ENCODE measurements at regions not wholly inside any gene's neighbourhood (a gene's known extent, or its start where the extent isn't known, plus 50 kb on each side); places are given as distances from the start of the nearest gene placed in this dataset.
"Not testable (repeated sequence)": the region's sequence is repeated elsewhere in the genome, so short reads cannot be mapped to it uniquely, and the experiment has no call there.

DNA sequence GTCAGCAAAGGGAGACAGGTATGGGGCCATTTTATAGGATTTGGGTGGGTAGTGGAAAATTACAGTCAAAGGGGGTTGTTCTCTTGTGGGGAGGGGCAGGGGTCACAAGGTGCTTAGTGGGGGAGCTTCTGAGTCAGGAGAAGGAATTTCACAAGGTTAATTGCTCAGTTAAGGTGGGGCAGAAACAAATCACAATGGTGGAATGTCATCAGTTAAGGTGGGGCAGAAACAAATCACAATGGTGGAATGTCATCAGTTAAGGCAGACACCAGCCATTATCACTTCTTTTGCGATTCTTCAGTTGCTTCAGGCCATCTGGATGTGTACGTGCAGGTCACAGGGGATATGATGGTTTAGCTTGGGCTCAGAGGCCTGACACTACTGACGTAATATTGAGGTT lies 1077.6 kb downstream of the DNAJB9 start:
- not testable (repeated sequence) for DNase-seq

DNA sequence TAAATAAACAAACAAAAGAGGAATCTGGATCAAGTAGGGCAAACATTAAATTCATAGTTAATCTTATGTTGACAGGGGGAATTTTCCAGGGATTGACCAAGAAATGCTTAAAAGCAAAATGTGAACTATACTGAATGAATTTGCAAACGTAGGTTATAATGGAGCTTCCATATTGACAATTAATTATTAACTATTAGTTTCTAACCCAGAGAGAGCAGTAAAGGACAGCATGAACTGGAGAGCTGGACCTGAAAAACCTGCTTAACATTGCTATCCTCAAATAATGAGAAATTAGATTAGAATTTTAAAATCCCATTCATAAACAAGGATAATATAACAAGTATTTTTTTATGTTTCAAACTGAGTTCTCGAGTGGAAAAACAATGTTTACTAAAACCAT lies 1089.6 kb downstream of the DNAJB9 start:
- DNase-seq, result no peak

DNA sequence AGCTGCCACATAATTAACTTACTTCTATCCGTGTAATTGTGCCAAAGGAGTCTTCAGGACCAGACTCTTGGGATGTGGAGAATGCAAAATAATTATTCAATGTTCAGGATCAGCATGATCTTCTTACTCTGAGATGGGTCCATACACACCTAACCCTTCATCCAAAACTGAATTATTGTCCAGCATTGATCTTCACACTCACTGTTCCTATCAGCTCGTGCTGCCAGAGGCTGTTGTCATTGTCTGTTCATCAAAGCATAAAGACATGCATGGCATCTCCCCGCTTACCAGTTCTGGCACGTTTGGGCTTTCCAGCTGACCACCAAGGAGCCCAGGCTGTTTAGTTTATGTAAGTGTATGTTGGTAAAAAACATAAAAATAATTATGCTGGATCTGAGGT lies 1090.7 kb downstream of the DNAJB9 start:
- DNase-seq, result peak in 1 of 2 experiments; percentile 41

DNA sequence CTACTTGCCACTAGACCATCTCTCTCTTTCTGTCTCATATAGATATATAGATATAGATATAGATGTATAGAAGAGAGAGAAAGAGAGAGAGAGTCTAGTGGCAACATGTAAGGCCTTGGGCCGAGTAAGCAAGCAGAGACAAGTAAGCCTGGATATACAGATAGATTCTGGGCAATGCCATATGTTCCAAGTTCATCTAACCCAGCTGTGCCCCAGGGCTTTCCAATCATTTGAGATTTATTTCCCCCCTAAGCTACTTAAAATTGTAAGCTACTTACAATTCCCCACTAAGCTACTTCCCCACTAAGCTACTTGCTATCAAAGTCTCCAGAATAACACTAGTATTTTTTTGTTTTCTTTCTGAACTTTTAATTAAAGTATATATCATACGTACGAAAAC lies 1094.1 kb downstream of the DNAJB9 start:
- no peak for DNase-seq

DNA sequence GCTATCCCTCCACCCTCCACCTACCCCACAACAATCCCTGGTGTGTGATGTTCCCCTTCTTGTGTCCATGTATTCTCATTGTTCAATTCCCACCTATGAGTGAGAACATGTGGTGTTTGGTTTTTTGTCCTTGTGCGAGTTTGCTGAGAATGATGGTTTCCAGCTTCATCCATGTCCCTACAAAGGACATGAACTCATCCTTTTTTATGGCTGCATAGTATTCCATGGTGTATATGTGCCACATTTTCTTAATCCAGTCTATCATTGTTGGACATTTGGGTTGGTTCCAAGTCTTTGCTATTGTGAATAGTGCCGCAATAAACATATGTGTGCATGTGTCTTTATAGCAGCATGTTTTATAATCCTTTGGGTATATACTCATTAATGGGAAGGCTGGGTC lies 1117.6 kb downstream of the DNAJB9 start:
- not testable (repeated sequence) for DNase-seq

DNA sequence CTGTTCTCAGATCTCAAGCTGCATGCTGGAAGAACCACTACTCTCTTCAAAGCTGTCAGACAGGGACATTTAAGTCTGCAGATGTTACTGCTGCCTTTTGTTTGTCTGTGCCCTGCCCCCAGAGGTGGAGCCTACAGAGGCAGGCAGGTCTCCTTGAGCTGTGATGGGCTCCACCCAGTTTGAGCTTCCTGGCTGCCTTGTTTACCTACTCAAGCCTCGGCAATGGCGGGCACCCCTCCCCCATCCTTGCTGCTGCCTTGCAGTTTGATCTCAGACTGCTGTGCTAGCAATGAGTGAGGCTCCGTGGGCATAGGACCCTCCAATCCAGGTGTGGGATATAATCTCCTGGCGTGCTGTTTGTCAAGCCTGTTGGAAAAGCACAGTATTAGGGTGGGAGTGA lies 1122.9 kb downstream of the DNAJB9 start:
- DNase-seq, result not testable (repeated sequence)

DNA sequence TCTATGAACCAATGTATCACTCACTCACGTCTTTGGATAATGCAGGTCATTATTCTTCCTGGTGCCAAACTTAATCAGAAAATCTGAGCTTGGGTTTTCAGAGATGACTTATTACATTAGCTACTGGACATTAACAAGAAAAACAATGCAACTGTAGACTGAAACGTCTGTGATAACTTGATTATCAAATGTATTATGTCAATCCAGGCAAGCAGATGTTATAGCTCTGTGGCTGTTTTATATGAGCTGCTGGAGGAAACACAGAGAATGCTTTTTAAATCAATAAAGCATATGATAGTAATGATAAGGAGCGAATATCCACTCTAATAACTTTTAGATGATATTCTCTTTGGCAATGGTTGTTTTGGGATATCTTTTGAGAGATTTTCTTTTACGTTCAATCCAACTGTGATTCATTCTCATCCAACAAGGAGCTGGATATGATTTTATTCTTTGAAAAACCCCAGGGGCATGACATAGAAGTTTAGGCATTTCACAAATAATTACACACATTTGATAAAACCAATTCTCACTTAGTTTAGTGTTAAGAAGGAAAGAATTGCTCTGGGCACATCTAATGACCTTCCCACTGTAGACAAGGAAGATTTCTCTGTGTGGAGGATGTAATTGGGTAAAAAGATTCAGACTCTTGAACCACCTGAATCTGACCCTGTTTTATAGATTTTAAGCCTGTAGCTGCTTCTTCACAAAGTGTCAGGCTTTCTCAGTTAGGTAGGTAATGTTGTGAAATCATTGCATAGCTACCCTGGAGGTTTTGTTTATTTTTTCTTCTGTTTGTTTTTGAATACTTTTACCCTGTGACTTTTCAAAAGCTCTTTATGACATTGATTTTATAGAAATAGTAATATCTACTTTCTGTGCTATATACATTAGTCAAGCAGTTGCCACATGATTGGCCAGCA lies 1124.7 kb downstream of the DNAJB9 start:
- no peak for DNase-seq

DNA sequence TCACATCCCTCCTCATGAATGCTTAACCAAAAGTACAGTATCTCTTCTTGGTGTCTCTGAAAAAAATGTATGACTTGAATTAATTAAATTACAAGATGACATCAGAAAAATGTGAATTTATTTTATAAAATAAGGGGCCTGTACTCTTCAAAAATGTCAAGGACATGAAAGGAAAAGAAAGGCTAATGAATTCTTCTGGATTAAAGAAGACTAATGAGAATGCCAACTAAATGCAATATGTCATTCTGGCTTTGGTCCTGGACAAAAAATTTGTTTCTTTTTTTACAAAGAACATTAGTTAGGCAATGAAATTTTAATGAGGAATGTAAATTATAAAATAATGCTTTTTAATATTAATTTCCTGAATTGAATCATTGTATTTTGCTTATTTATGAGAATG lies 1125.7 kb downstream of the DNAJB9 start:
- no peak for DNase-seq

DNA sequence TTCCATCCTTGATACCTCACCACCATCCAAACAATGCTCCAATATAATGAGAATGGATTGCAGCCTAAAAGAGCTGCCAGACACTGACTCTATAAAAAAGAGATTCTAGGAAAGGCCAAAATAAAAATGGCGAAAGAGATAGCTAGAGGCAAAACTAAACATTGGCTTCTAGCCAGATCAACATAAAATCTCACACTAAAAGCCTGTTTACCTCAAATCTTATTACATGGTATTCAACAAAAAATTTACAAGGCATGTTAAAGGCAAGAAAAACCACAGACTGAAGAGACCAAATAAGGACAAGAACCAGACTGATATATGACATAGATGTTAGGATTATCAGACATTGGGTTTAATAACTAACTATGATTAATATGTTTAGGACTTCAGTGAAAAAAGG lies 1127.0 kb downstream of the DNAJB9 start:
- DNase-seq, result no peak

DNA sequence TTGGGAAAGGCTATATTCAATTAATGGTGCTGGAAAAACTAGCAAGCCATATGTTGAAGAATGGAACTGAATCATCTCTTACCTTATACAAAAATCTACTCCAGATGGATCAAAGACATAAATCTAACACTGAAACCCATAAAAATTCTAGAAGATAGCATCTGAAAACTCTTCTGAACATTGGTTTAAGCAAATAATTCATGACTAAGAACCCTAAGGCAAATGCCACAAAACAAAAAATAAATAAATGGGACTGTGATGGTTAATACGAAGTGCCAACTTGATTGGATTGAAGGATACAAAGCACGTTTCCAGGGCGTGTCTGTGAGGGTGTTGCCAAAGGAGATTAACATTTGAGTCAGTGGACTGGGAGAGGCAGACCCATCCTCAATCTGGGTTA lies 1130.0 kb downstream of the DNAJB9 start:
- no peak for DNase-seq

DNA sequence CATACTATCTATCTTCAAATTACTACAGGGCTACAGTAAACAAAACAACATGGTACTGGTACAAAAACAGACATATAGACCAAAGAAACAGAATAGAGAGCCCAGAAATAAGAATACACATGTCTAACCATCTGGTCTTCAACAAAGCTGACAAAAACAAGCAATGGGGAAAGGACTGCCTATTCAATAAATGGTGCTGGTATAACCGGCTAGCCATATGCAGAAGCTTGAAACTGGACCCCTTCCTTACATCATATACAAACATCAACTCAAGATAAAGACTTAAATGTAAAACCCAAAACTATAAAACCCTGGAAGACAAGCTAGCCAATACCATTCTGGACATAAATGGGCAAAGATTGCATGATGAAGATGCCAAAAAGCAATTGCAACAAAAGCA lies 1143.7 kb downstream of the DNAJB9 start:
- DNase-seq, result no peak

DNA sequence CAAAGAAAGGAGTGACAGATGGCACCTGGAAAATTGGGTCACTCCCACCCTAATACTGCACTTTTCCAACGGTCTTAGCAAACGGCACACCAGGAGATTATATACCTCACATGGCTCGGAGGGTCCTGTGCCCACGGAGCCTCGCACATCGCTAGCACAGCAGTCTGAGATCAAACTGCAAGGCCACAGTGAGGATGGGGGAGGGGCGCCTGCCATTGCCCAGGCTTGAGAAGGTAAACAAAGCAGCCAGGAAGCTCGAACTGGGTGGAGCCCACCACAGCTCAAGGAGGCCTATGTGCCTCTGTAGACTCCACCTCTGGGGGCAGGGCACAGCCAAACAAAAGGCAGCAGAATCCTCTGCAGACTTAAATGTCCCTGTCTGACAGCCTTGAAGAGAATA lies 1149.7 kb downstream of the DNAJB9 start:
- not testable (repeated sequence) for DNase-seq

DNA sequence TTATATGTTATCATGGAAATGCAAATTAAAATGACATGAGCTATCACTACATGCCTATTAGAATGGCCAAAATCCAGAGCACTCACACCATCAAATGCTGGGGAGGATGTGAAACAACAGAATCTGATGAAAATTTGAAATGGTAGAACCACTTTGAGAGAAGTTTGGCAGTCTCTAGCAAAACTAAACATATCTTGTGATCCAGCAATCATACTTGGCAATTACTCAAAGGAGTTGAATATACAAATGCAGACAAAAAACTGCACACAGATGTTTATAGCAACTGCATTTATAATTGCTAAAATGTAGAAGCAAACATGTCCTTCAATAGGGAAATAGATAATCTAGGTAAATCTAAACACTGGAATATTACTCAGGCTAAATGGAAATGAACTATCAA lies 1164.9 kb downstream of the DNAJB9 start:
- no peak for DNase-seq

DNA sequence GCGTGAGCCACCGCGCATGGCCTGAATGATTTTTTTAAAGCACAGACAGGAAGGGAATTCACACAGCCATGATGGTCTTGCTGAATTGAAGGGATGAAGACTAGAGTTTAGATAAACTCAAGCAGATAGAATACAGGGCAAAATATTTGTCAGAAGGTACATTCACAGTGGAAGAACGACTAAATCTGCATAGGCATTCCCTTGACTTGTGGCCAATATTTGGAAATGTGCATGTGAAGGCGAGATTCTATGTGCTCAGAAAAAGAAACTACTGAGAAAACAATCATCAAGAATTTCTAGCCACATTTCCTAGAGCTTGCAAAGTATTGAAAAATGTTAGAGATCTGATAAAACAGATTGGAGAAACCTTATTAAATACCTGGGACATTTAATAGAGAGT lies 1166.2 kb downstream of the DNAJB9 start:
- DNase-seq, result no peak

DNA sequence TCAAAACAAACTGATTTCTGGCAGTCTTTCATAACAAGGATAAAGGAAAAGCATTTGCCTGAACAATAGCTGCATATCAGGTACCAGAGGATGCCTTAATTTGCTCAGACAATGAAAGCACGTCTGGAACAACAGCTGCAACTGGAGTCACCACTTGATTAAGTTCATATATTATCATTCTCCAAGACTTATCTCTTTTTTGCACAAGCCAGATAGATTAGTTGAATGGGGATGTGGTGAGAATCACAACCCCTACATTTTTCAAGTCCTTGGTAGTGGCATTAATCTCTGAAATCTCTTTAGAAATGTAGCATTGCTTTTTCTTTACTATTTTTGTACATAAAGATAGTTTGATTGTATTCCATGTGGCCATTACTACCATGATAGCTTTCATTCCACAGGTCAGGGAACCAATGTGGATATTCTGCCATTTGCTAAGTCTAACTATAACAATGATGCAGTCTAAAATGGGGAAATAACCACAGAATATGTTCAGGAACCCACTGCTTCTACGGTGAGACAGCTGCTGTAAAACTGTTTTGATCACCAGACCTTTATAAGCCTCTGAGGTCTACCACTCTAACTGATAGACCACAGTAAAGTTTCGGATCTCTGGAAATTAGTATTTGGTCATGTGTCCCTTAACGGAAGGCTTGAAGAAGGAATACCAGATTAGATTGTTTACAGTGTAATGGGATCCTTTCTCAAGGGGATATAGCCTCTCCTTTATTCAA lies 1176.2 kb downstream of the DNAJB9 start:
- DNase-seq, result no peak

DNA sequence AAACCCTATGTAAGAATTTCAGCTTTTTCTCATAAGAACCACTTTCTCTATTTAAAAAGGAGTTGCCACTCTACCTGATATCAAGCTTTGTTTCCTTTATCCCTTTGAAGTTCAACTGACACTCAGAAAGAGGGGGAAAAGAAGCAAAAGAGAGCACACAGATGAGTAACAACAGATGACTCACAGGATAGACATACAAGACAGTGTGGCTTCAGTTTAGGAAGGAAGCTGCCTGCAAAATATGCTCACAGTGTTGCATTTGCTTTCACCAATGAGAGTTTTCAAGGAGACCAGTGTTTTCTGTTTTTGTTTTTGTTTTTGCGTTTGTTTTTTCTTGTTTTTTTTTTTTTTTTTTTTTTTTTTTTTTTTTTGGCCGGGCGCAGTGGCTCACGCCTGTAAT lies 1181.6 kb downstream of the DNAJB9 start:
- DNase-seq, result no peak

DNA sequence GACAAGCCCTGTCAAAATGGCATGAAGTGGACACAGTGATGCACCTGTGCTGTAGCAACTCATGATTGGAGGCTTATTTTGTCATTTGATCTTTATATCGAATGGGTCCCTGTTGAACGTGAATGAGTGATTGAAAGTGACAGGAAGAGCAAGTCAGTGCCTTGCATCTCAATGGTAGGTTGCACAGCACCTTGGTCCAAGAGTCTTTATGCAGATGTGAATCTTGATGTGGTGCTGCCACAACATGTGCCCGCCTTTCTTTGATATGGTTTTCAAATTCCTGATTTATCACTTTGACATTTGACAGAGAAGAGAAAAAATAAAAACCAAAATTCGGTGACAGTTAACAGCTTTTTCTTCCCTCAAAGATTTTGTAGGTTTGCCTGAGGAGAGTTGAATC lies 1182.4 kb downstream of the DNAJB9 start:
- no peak for DNase-seq

DNA sequence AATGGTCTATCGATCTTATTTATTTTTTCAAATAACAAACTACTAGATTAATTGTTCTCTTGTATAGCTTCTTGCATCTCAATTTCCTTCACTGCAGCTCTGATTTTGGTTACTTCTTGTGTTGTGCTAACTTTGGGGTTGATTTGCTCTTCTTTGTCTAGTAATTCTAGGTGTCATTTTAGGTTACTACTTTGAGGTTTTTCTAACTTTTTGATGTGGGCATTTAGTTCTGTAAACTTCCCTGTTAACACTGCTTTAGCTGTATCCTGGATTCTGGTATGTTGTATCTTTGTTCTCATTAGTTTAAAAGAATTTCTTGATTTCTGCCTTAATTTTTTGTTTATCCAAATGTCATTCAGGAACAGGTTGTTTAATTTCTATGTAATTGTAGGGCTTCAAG lies 1188.0 kb downstream of the DNAJB9 start:
- no peak for DNase-seq

DNA sequence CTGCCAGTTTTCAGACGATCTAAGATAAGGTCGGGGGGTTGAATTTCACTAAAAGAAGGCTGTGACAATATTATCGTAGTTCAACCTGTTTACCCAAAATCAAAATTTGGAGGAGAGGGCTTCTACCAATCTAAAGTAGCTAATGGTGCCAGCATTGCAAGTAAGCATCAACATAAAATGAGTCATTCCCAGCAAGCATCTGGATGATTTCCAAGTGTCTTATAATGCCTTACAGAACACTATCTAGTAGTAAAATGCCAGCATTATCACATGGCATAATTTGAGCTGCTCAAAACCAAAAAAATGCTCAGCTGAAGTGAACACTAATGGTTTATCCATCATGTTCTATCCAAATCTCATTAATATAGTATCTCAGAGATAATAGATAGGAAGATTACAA lies 1193.9 kb downstream of the DNAJB9 start:
- peak; percentile 34 to 69 for DNase-seq

DNA sequence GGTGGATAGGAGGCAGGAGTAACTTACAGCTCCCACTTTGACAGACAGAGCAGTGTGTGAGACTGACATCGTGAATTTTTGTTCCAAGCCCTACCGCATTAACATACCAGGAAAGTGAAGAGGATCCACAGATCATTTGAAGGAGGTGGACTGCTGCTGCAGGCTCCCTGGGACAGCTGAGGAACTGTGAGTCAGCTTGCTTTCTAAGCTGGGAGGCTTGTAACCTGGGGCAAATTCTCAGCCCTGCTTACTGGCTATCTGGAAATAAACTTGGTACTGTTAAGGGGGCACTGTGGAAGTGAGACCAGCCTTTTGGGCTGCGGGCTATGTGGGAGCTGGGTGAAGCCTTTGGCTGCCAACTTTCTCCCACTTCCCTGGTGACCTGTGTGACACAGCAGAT lies 1202.5 kb downstream of the DNAJB9 start:
- no peak for DNase-seq

DNA sequence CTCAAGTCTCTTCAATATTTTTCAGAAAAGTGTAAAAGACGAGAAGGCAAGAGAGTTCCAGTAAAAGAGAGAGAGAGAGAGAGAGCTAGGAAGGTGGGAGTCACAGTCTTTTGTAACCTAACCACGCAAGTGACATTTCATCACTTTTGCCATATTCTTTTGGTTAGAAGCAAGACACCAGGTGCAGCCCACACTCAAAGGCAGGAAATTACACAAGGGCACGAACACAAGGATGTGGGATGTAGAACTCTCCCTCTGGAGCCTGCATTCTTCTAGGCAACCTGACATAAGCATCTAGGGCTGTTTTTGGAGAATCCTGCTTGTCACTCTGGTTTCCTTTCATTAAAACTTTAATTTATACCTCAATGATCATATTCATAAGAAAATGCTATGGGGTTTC lies 1213.1 kb downstream of the DNAJB9 start:
- DNase-seq, result no peak

DNA sequence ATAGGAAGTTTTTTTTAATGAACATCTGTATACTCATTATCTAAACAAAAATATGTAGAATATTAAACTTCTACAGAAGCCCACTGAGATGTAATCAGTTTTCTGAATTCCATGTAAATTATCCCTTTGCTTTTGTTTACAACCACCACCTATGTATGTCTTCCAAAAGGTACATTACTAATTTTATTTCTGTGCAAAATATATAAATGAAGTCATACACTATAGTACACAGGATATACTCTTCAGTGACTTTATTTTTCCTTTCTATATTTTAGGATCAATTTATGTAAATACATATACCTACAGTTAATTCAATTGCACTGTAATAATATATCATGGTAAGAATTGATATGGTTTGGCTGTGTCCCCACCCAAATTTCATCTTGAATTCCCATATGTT lies 1236.9 kb downstream of the DNAJB9 start:
- no peak for DNase-seq

DNA sequence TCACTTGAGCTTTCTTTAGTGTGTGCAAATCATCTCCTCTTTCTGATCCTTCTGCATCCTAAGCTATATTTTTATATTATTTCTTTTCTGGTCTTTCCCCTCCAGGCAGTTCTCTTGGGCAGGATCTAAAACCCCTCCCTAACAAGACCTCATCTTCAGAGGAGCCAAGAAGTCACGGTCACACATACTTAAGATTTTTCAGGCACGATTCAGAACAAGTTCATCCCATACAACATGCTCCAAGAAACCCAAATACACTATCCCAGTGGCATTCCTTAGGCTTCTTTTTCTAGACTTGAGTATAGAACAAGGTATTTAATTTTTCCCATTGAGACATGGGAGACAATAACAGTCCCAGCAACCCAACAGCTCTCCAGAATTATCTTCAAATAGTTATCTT lies 1251.5 kb downstream of the DNAJB9 start:
- DNase-seq, result no peak

DNA sequence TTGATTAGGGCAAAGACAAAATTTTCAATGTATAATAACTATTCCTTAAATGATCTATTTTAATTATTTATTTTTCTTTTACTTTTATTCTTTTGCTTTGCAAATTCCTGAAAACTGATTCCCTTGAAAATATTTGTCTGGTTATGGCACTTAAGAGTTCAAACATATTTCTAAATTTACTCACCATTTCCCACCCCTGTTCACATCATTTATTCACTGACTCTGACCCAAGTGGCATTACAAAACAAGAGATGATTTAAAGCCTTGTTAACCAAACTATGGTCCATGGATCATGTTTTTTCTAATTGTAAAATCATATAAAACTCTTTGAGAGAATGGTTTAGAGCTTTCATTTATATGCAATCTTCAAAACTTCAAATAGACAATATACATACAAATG lies 1256.1 kb upstream of the LRRN3 start:
- no peak for DNase-seq
